UCSD-AML1 (cell line): ENCODE measurements at regions not wholly inside any gene's neighbourhood (a gene's known extent, or its start where the extent isn't known, plus 50 kb on each side); places are given as distances from the start of the nearest gene placed in this dataset.
A peak's percentile ranks its signal among the peaks of the same experiment; 100 is the strongest.

Source experiments
- DNase-seq: peaks from one replicate; lab custom pipeline; 2025; ENCODE audit not compliant: unreplicated experiment; lab: John Stamatoyannopoulos, UW

DNA sequence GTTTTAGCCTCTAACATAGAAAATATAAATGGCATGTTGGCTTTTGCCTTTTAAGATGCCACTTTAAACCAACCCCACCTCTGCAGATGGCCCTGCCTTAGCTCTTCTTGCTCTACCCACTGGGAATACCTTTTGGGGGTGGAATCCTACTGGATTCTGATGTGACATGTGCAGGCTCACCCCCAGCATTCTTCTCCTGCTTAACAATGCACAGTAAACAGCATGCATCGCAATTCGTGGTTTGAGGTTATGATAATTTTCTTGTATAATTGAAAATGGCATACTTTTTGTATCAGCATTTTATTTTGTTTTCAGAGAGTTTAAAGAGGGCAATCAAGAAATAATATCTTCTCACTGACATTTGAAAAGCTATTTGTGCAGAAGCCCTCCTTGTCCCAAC lies 167.9 kb downstream of the AREG start:
- no peak for DNase-seq

DNA sequence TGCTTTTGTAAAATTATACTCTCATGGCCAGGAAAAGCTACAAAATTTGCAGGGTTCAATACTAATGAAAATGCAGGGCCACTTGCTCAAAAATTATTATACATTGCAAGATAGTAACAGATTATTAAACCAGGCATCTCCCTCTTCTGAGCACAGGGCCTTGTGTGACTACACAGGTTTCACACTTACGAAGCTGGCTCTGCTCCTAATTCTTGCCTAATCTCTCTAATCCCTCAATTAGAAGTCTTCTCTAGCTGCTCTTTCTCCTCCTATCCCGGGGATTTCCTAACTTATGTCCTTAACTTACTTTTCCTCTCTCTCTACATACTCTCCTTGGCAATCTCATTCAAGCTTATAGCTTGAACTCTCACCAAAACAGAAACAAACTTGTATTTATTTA lies 168.3 kb downstream of the AREG start:
- DNase-seq, result no peak

DNA sequence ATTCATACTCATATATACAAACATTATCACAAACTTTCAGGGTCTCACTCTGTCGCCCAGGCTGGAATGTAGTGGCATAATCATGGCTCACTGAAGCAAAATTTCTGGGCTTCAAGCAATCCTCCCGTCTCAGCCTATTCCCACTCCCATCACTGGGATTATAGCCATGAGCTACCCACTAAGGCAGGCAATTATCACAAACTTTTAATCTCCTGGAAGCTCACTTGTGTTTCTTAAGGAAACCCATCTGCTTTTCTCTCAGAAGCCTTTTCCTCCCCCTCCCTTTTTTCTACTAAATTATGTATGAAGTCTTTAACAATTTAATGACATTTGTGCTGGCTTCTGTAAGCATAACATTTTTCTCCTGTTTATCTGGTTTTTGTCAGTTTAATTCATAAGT lies 170.5 kb downstream of the AREG start:
- DNase-seq, result no peak

DNA sequence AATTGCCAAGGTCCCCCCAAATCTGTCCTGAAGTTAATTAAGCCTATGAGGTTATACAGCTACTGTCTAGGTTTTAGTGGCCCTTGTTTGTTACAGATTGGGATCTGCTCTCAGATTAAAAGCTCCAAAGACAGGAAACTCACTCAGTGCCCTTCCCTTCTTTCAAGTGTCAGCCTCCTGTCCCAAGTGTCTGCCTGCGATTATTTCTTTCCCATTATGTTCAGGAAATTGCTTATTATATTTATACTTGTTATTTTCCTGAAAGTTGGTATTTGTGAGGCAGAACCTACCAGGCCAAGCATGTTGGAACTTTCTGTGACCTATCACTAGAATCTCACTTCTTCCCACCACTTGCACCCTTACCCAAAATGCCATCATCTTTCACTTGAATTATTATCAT lies 173.2 kb downstream of the AREG start:
- no peak for DNase-seq

DNA sequence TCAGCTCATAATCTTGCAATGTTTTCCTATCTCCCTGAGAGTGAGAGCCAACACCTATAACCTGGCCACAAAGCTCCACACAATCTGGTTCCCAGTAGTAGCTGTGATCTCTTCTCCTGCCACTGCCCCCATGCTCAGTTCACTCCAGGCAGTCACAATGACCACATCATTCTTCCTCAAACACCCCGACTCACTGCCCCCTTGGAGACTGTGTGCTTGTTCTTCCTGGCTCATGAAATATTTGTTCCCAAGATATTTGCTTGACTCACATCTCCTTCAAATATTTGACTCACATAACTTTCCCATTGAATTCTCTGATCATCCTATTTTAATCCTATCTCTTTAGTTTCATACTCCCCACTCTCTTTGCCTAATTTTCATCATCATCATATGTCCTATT lies 173.7 kb downstream of the AREG start:
- DNase-seq, result no peak

DNA sequence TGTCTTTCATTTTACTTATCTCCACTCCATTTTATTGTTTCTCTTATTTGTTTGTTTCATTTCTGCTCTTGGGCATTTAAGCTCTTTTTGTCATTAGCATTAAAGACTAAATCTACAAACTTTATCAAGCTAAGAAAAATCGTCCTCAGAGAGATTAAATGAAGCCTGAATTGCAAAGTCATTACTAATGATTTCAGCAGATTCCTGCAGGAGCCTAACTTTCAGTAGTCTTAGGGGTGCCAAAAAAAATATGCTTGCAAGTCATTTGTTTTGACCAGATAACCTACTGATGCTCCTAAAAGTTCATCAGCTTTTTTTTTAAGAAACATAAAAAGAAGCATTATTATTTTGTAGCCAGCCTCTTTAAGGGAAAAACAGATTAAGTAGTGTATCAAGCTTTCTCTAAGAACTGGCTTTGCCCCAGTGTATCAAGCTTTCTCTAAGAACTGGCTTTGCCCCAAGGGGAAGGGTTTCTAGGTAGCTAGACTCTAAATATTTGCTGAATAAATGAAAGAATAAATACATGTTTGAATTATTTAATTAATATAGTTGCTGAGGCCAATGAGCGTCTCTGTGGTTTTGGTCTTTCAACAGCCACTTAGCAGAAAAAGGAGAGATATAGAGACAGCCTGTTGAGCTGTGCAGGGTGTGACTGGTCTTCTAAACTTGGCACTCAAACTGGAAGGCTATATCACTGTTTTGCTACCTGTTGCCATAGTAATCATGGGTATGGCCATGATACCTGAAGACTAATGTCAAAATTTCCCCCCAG lies 174.2 kb downstream of the BTC start:
- no peak for DNase-seq

DNA sequence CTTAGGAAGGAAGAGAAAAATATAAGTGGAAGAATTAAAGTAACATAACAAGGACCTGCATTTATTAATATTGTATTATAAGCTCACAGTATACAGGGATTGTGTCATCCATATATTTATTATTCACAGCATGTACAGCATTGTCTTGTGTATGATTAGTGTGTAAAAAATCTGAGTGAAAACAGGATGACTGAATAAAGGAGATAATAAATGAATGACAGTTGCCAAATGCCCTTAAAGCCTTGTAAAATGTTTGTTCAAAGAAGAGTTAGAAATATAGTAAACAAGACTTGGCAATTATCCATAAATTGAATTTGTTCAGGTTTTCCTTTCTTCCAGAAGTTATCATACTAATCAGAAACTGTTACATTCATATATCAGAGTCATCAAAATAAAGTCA lies 172.7 kb downstream of the BTC start:
- DNase-seq, result no peak

DNA sequence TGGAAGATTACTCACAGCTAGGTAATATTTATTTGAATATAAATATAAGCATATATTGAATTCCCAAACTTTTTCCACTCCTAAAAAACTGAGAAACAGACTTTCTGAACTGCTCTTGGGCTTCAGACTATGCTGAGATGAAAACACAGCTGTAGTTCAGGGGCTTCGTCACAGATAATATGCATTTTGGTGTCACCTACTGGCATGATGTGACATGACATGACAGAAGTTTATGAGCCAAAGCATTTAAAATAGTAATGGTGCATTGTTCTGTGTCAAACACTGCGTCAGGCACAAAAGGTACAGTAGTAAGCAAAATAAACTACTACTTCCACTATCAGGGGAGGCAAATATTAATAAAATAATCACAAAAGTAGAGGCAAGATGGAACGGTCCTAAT lies 171.3 kb downstream of the BTC start:
- no peak for DNase-seq

DNA sequence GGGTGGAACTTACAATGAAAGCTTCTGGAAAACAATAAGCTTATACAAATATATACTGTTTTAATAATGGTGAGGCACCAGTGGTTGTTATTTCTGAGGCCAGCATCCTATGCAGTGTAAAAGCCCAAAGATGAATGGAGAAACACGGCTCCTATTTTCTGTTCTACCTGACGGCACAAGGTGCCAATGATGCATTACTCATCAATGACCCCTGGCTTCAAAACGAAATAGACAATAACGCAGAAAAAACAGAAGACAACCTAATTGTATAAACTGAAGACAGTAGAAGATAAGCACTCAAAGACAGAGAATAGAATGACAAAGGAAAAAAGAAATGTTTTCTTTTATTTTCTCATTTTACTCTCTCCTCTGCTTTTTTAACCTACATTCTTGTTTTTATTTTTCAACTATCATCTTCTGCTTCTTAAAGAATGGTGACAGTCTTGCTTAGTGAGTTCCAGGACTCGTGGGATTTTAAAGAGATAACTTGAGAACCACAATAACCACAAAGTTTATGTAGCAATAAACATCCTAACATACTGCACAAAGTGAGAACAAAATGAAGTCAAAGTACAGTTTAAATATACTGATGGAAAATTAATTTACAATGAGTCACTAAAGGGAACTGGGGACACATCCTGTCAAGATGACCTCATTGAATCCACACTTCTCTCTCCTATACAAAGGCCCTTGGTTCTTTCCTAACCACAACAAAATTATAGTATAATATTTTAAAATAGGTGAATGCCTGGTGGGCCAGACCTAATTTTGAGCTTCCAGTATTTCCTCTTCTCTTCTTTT lies 169.8 kb downstream of the BTC start:
- DNase-seq, result no peak

DNA sequence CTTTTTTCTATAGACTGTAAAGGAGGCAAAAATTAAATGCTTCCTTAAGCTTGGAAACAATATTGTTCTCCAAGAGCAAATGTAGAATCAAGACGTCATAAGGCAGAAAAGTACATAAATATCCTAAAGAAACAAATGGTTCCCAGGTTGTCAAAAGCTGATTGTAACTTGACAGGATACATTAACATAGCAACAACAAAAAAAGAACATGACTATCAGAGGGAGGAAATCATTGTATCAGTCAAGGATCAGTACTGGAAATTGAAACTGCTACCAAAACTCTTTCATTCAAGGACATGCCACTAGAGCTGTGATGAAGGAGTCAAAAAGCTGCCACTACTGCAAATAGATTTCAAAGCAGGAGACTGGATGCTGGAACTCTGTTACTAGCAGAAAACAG lies 168.3 kb downstream of the BTC start:
- no peak for DNase-seq

DNA sequence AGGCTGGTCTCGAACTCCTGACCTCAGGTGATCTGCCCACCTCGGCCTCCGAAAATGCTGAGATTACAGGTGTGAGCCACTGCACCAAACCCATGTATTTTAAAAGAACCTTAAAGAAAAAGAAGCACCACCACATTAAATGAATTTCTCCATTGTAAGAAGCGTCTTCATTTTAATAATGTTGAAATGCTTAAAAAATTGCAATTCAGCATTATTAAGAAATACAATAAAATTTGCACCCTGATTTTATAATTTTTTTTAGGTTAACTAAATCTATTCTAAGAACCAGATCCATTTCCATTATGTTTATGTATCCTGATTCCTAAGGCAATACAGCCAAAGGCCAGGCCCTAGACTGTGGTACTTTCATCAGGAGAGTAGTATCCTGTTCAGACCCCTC lies 167.2 kb downstream of the BTC start:
- DNase-seq, result no peak

DNA sequence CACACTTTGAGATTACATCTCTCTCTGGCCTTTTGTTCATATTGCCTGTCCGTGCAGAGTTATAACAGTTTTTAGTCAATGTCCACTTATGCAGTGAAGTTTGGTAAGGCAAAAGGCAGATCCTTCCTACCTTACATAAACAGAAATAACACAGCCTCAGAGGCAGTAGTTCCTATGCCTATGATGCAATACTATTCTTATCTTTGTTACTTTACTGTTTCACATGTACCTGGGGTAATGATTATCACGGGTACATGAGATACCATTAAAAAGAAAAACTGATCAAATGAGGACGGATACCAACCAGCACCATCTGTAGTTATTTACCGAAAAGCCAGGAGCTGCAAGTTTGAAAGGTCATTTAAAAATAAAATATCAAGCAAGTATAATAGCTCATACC lies 166.8 kb downstream of the BTC start:
- no peak for DNase-seq

DNA sequence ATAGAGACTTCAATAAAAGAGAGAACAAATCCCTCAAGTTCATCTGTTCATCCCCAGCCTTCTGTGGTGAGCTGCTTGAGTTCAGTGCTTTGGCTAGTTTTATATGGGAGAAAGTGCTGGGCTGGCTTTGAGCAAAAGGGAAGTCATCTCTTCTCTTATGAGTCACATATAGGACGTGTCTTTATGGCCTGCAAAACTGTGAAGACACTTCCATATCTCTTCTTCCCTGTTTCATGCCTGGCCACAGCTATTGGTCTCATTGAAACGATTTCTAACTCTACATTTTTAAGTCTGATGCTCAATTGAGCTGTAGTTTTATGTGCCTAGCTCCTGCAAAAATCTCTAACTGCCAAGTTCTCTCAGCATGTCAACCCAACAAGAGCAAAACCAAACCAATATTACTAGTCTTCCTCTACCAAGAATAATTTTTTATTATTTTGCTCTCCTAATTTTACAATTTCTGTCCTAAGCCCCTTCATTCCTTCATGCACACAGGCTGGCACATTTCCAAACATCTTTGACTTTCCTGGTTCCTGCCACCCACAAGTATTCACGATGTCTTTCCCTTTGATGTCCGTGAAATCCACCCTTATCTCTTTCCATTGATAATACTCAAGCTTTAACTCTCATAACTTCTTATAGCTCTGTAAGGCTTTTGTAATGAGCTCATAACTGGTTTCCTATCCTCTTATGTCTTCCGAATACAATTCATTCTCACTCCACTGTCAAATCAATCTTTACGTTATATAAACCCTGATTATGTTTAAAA lies 165.3 kb downstream of the BTC start:
- DNase-seq, result no peak

DNA sequence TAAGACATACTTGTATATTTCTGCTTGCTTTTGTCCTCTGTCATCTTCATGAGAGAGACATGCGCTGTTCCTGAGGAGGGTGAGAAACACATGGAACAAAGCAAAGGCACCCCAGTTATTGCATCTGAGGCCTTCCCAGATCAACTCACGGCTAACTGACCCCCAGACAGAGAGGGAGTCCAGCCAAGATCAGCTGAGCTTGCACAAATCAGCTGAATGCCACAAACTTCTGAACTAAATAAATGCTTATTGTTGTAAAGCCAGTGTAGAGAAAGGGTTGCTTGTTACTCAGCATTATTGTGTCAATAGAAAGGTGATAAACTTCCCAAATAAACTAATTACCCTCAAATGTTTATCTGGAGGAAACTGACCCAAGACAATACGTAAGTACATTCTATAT lies 163.8 kb downstream of the BTC start:
- DNase-seq, result no peak

DNA sequence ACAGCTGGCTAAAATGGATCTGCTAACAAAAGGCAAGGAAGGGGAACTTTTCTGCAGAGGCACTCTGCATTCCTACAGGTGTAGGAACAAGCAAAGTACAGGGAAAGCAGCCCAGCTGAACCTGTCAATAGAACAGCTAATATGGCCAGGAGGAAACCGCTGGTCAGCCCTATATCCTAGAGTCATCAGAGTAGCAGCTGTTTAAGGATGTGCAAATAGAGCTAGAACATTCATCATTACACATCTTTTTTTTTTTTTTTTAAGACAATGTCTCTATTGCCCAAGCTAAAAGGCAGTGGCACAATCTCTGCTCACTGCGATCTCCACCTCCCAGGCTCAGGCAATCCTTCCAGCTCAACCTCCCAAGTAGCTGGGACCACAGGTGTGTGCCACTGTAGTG lies 163.0 kb downstream of the BTC start:
- peak; percentile 14 for DNase-seq

DNA sequence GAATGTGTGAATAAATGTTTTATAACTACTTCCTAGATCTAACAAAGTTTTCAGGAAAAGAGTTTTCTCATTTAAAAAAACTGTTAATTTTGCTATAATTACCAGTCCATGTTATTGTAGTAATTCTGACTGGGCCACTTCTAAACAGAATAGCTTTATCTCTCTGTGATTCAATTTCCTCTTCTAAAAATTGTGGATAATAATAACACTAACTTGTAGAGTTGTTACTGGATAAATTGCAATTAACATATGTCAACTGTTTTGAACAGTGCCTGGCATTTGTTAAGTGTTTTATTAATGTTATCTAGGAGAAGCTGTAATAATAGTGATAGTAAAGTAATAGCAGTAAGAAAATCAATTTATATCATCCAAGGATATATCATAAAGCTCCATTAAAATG lies 162.3 kb downstream of the BTC start:
- DNase-seq, result no peak

DNA sequence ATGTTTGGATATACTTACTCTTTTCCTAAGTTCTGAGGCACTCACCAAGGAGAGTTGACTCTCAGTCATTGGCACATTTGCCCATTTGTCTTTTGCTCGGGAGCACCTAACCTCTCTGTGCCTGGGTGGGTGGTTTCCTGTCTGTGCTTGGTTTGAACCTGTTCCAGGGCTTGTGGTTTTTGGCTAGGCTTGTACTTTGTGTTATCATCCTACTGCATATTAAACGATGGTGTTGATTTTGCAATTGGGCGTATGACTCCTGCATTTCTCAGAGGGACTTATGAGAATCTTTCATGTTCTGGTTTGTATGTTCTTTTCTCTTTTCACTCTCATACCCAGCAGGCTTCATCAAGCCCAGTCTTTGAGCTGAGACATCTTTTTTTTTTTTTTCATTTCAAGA lies 161.7 kb downstream of the BTC start:
- peak; percentile 60 for DNase-seq

DNA sequence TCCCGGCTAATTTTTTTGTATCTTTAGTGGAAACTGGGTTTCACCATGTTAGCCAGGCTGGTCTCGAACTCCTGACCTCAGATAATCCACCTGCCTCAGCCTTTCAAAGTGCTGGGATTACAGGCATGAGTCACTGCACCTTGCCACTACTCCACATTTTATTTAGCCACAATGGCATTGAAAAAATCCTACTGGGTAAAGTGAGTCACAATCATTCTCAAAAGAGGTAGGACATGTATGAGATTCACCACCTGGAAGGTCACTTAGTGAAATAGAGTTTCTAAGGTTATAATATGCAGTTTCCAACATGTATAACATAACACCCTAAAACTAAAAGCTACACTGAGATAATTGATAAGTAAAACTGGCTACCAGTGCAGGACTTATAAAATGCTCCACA lies 159.2 kb downstream of the BTC start:
- no peak for DNase-seq

DNA sequence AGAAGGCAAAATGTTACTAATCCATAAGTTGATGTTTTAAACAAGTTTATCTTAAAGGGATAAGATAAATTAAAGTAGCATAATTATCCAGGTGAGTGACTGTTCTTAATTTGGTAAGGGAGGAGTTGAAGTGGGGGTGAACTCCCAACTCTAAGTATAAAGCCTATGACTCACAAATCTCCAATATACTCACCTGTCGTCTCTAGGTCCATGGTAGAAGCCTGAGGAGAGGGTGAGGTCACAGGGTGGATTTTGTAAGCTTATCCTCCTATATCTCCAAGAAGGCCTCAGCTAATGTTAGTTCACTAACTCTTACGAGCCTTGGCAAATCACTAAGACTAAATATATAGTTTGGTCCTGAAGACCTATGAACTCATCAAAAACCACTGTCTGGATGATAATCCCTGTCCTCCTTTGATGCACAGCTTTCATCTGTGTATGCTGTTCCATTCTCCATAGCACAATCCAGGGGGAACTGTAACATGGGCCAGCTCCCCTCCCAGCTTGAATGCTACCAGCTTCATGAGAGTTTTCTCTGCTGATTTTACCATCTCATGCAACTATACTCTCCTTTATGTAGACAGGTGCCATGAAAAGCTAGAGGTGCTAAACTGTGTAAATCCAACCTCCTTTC lies 158.7 kb downstream of the BTC start:
- no peak for DNase-seq

DNA sequence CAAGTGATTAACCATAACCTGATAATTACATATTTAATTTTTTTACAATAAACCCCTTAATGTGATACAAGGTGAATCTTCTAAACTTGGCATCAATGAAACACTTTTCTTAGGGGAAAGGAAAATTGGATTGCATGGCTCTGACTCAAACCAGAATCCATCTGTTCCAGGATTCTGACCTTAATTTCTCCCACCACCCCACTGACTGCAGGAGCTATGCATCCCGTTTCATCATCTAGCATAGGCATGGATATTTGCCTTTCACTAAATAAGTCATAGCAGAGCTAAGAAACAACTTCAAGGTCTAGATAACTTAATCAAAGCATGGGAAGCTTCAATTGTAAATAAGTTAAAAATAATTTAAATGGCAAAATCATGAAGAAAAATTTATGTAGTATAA lies 156.3 kb downstream of the BTC start:
- DNase-seq, result no peak

DNA sequence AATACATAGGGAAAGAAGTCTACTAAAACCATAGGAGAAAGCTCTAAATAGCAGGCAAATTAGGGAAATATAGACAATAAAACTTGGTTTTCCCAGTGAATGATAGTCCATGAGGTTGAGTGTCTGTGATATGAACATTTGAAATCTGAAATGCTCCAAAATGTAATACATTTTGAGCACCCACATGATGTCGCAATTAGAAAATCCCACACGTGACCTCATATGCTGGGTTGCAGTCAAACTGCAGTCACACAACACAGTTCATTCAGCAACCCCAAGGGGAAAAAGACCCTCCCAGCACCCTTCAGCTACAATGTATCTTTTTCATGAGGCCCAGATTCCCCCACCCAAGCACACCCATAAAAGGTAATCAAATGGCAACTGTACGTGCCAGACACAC lies 155.6 kb downstream of the BTC start:
- no peak for DNase-seq
